HEK293T (cell line): ENCODE measurements at regions not wholly inside any gene's neighbourhood (a gene's known extent, or its start where the extent isn't known, plus 50 kb on each side); places are given as distances from the start of the nearest gene placed in this dataset.

Experiments
- HDGF ChIP-seq: fragments of 450-650 bp; IDR thresholded peaks from 2 replicates; pipeline ENCODE4 v1.6.1; 2017; ENCODE audit warnings: antibody characterized with exemption, borderline replicate concordance
- SP1 ChIP-seq: fragments of 450-650 bp; IDR thresholded peaks from 2 replicates; pipeline ENCODE4 v1.6.1; 2017
- SUZ12 ChIP-seq: fragments of 450-650 bp; IDR thresholded peaks from 2 replicates; pipeline ENCODE4 v1.6.1; 2016; ENCODE audit warnings: mild to moderate bottlenecking
- TARDBP ChIP-seq: fragments of 450-650 bp; IDR thresholded peaks from 2 replicates; pipeline ENCODE4 v1.6.1; 2016
- TF ChIP-seq, protein P1 (sequence below): fragments of 450-650 bp; IDR thresholded peaks from 2 replicates; pipeline ENCODE4 v1.6.1; 2016

DNA sequence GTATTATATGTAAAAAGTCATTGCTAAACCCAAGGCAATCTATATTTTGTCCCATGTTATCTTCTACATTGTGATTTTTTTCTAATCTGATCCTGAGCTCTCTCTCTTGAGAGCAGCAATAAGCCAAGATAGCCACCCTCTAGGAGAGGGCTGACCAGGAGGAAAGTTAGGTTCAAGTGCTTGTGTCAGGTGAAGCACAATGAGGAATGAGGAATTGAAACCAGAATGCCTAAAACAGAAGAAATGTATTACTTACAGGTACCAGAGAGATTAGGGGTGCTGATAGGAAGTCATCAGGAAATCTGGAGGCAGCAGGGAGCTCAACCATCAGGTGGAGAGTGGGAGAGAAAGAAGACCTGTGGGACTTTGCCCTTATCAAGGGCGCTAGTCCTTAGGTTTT, 85.5 kb upstream of the BARHL2 start:
- no peak for TF ChIP-seq SP1
- TF ChIP-seq TARDBP: no peak
- TF ChIP-seq SUZ12: no peak
- no peak for TF ChIP-seq HDGF
- TF ChIP-seq, protein P1, sequence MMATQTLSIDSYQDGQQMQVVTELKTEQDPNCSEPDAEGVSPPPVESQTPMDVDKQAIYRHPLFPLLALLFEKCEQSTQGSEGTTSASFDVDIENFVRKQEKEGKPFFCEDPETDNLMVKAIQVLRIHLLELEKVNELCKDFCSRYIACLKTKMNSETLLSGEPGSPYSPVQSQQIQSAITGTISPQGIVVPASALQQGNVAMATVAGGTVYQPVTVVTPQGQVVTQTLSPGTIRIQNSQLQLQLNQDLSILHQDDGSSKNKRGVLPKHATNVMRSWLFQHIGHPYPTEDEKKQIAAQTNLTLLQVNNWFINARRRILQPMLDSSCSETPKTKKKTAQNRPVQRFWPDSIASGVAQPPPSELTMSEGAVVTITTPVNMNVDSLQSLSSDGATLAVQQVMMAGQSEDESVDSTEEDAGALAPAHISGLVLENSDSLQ: no peak
